HepG2 (cell line): ENCODE measurements at regions not wholly inside any gene's neighbourhood (a gene's known extent, or its start where the extent isn't known, plus 50 kb on each side); places are given as distances from the start of the nearest gene placed in this dataset.

Experiments used
- GMEB1 ChIP-seq: sonication (generic); formaldehyde crosslinking; IDR thresholded peaks from 2 replicates; pipeline ENCODE4 v1.5.1; 2020; ENCODE audit warnings: missing genetic modification reagents, mild to moderate bottlenecking, borderline replicate concordance
- MTA1 ChIP-seq: sonication (generic); formaldehyde crosslinking; IDR thresholded peaks from 2 replicates; pipeline ENCODE4 v1.4.0; 2020; ENCODE audit warnings: missing genetic modification reagents, mild to moderate bottlenecking, borderline replicate concordance
- NAIF1 ChIP-seq: sonication (generic); formaldehyde crosslinking; IDR thresholded peaks from 2 replicates; pipeline ENCODE4 v1.5.0; 2020; ENCODE audit warnings: mild to moderate bottlenecking, missing genetic modification reagents, borderline replicate concordance
- POLR2A ChIP-seq, 2 experiments: IDR thresholded peaks; 2 replicates each; pipeline ENCODE4 v1.6.1; 2011; ENCODE audit warnings: low read depth in 2 of 2, low read length in 2 of 2, mild to moderate bottlenecking in 1 of 2, moderate library complexity in 1 of 2; ENCODE audit not compliant: insufficient read depth in 1 of 2
- SETDB1 ChIP-seq: sonication (generic); formaldehyde crosslinking; IDR thresholded peaks from 2 replicates; pipeline ENCODE4 v1.5.1; 2020; ENCODE audit warnings: missing genetic modification reagents, mild to moderate bottlenecking, borderline replicate concordance
- TOE1 ChIP-seq: sonication (generic); formaldehyde crosslinking; IDR thresholded peaks from 2 replicates; pipeline ENCODE4 v1.4.0; 2020; ENCODE audit warnings: mild to moderate bottlenecking, missing genetic modification reagents
- UBTF ChIP-seq: sonication (generic); formaldehyde crosslinking; IDR thresholded peaks from 2 replicates; pipeline ENCODE4 v1.4.0; 2020; ENCODE audit warnings: mild to moderate bottlenecking, missing genetic modification reagents
- XRCC5 ChIP-seq: fragments of 200-400 bp; formaldehyde crosslinking; optimal IDR thresholded peaks from 2 replicates; pipeline ENCODE3; 2017; ENCODE audit warnings: mild to moderate bottlenecking, low read length
- YY1 ChIP-seq: IDR thresholded peaks from 2 replicates; pipeline ENCODE4 v1.6.1; 2011; ENCODE audit warnings: low read length, low read depth, moderate library complexity, mild to moderate bottlenecking; ENCODE audit not compliant: insufficient read depth, insufficient replicate concordance

GRCh38 chr2:191783416-191783815, 63.5 kb downstream of the CAVIN2 start:
- TF ChIP-seq GMEB1 (CRISPR knock-in tag), result no peak
- TF ChIP-seq MTA1 (CRISPR knock-in tag), result no peak
- TF ChIP-seq TOE1 (CRISPR knock-in tag), result no peak
- TF ChIP-seq UBTF (CRISPR knock-in tag), result no peak
- TF ChIP-seq POLR2A (IDR thresholded peaks at IDR 0.05; ENCODE audit: insufficient read depth in 1 of 2, low read depth in 2 of 2, low read length in 2 of 2), result no peak
- no peak for TF ChIP-seq NAIF1 (CRISPR knock-in tag)
- no peak for TF ChIP-seq XRCC5
- no peak for TF ChIP-seq YY1
- TF ChIP-seq SETDB1 (CRISPR knock-in tag), result no peak
